Esophagus muscularis mucosa (tissue), 4 donors: ENCODE measurements at regions not wholly inside any gene's neighbourhood (a gene's known extent, or its start where the extent isn't known, plus 50 kb on each side); places are given as distances from the start of the nearest gene placed in this dataset.

Source experiments
- DNase-seq: peaks from one replicate; pipeline ENCODE4 v3.0.0-alpha.2; 2017; ENCODE audit errors: extremely low spot score
- H3K27ac ChIP-seq, 4 donors: fragments of 200-600 bp; sonication (generic); replicated peaks in 1 of 4; 1 replicate in 3 of 4; 2 replicates in 1 of 4; pipeline ENCODE4 v1.5.1; 2016 to 2019; ENCODE audit warnings: mild to moderate bottlenecking in 1 of 4
- H3K27me3 ChIP-seq, 4 donors: fragments of 200-600 bp; sonication (generic); one replicate each; pipeline versions ENCODE4 v1.5.1 to v1.6.0; 2016 to 2019
- H3K36me3 ChIP-seq, 4 donors: fragments of 200-600 bp; sonication (generic); one replicate each; pipeline ENCODE4 v1.5.1; 2016 to 2019
- H3K4me1 ChIP-seq, 4 donors: fragments of 200-600 bp; sonication (generic); one replicate each; pipeline ENCODE4 v1.5.1; 2016 to 2019
- H3K4me3 ChIP-seq, 4 donors: fragments of 200-600 bp; sonication (generic); 1 replicate in 2 of 4; 2 replicates in 2 of 4; pipeline ENCODE4 v1.5.1; 2016 to 2019; ENCODE audit warnings: mild to moderate bottlenecking in 4 of 4, moderate library complexity in 1 of 4
- H3K9me3 ChIP-seq, 4 donors: fragments of 200-600 bp; sonication (generic); 1 replicate in 3 of 4; 2 replicates in 1 of 4; pipeline ENCODE4 v1.5.1; 2016 to 2019
- CTCF ChIP-seq, 3 experiments: fragments of 200-600 bp in 2 of 3; fragments of 450-650 bp in 1 of 3; sonication (generic) in 2 of 3; IDR thresholded peaks; one replicate each; pipeline ENCODE4 v1.5.1; 2017 to 2019; ENCODE audit warnings: antibody characterized with exemption in 3 of 3, mild to moderate bottlenecking in 2 of 3, moderate library complexity in 1 of 3
- EP300 ChIP-seq: sonication (generic); formaldehyde crosslinking; IDR thresholded peaks from one replicate; pipeline ENCODE4 v1.6.1; 2017; ENCODE audit warnings: antibody characterized with exemption
- POLR2A ChIP-seq: fragments of 450-650 bp; IDR thresholded peaks from one replicate; pipeline ENCODE4 v1.6.1; 2017; ENCODE audit warnings: antibody characterized with exemption, moderate library complexity, mild to moderate bottlenecking, low read depth
- POLR2AphosphoS5 ChIP-seq, 2 donors: sonication (generic); formaldehyde crosslinking; IDR thresholded peaks; one replicate each; pipeline ENCODE4 v1.6.1; 2017; ENCODE audit warnings: antibody characterized with exemption in 2 of 2
- WGBS: methylation state at CpG from one replicate; pipeline ENCODE4 v1.1.5; 2018; 5-methylcytosine and 5-hydroxymethylcytosine counted together
- intact Hi-C: fragments of 100-400 bp; cut with DNase I; formaldehyde crosslinking; loops from one replicate; pipeline ENCODE4 v1.15.1; 2023

- no peaks in the 10 kb centered on the region for H3K36me3 ChIP-seq
- no peaks in the 10 kb centered on the region for H3K9me3 ChIP-seq
- TF ChIP-seq CTCF (IDR thresholded peaks at IDR 0.05): no peak
- TF ChIP-seq EP300: no peak
- TF ChIP-seq POLR2A: no peak
- no peak for TF ChIP-seq POLR2AphosphoS5 (IDR thresholded peaks at IDR 0.05)
- intact Hi-C loops: no loop called here
- no peaks in the 10 kb centered on the region for H3K27me3 ChIP-seq
- DNase-seq: peak; percentile 39
- peaks cover 0 to 4% (median 0%) of the 10 kb centered on the region in 4 donors for H3K4me1 ChIP-seq
- 79% methylated on average over 1 of the region's 1 CpG for WGBS
- H3K4me3 ChIP-seq: no peak overlapping the region
- H3K27ac ChIP-seq: no peak overlapping the region
Observed at GRCh38 chr2:21301871-21302455, 178.2 kb downstream of the TDRD15 start.

- DNase-seq: no peak
- Histone ChIP-seq H3K27ac (no peak overlapping the region), H3K4me1 (peaks cover 0 to 4% (median 0%) of the 10 kb centered on the region in 4 donors), H3K9me3 (no peaks in the 10 kb centered on the region), H3K4me3 (no peak overlapping the region), H3K36me3 (no peaks in the 10 kb centered on the region), H3K27me3 (no peaks in the 10 kb centered on the region)
- TF ChIP-seq POLR2AphosphoS5 (IDR thresholded peaks at IDR 0.05) (no peak), EP300 (no peak), POLR2A (no peak), CTCF (IDR thresholded peaks at IDR 0.05) (no peak)
- WGBS: 94% methylated on average over 1 of the region's 1 CpG
- intact Hi-C loops: no loop called here
Observed at GRCh38 chr2:21303876-21304275, 180.1 kb downstream of the TDRD15 start.

- no peaks in the 10 kb centered on the region for H3K27me3 ChIP-seq
- H3K36me3 ChIP-seq: no peaks in the 10 kb centered on the region
- 91% methylated on average over 3 of the region's 3 CpGs for WGBS
- H3K4me1 ChIP-seq: peaks cover 0 to 4% (median 0%) of the 10 kb centered on the region in 4 donors
- peak; percentile 83 for DNase-seq
- H3K9me3 ChIP-seq: no peaks in the 10 kb centered on the region
- intact Hi-C loops: no loop called here
- H3K4me3 ChIP-seq: no peak overlapping the region
- H3K27ac ChIP-seq: no peak overlapping the region
- TF ChIP-seq POLR2AphosphoS5 (IDR thresholded peaks at IDR 0.05) (no peak), CTCF (IDR thresholded peaks at IDR 0.05) (no peak), EP300 (no peak), POLR2A (no peak)
Observed at GRCh38 chr2:21305581-21305980, 181.8 kb downstream of the TDRD15 start.

GRCh38 chr2:21306235-21306634 is 182.5 kb downstream of the TDRD15 start:
- Histone ChIP-seq H3K27me3 (no peaks in the 10 kb centered on the region), H3K9me3 (no peaks in the 10 kb centered on the region), H3K4me3 (no peak overlapping the region), H3K27ac (no peak overlapping the region), H3K4me1 (peaks cover 0 to 4% (median 0%) of the 10 kb centered on the region in 4 donors), H3K36me3 (no peaks in the 10 kb centered on the region)
- intact Hi-C loops: no loop called here
- 71% methylated on average over 2 of the region's 2 CpGs for WGBS
- TF ChIP-seq CTCF (IDR thresholded peaks at IDR 0.05) (no peak), POLR2A (no peak), EP300 (no peak), POLR2AphosphoS5 (IDR thresholded peaks at IDR 0.05) (no peak)
- DNase-seq: peak; percentile 81

- DNase-seq: peak; percentile 21
- H3K4me3 ChIP-seq: no peak overlapping the region
- no peak overlapping the region for H3K27ac ChIP-seq
- H3K9me3 ChIP-seq: no peaks in the 10 kb centered on the region
- TF ChIP-seq POLR2AphosphoS5 (IDR thresholded peaks at IDR 0.05) (no peak), EP300 (no peak), CTCF (IDR thresholded peaks at IDR 0.05) (no peak), POLR2A (no peak)
- H3K4me1 ChIP-seq: peaks cover 0 to 2% (median 0%) of the 10 kb centered on the region in 4 donors
- 95% methylated on average over 1 of the region's 1 CpG for WGBS
- no peaks in the 10 kb centered on the region for H3K36me3 ChIP-seq
- intact Hi-C loops: no loop called here
- H3K27me3 ChIP-seq: no peaks in the 10 kb centered on the region
Observed at GRCh38 chr2:21307037-21307436, 183.3 kb downstream of the TDRD15 start.
